KOPT-K1 (cell line): ENCODE measurements at regions not wholly inside any gene's neighbourhood (a gene's known extent, or its start where the extent isn't known, plus 50 kb on each side); places are given as distances from the start of the nearest gene placed in this dataset.

Experiments
- H3K27ac ChIP-seq: fragments of 200-600 bp; sonication (generic); 2 replicates; pipeline ENCODE4 v1.5.1; 2016; ENCODE audit warnings: antibody characterized with exemption, mild to moderate bottlenecking, low read depth, low read length; ENCODE audit not compliant: poor library complexity, severe bottlenecking
- H3K36me3 ChIP-seq: fragments of 200-600 bp; sonication (generic); 2 replicates; pipeline ENCODE4 v1.5.1; 2017; ENCODE audit warnings: antibody characterized with exemption, mild to moderate bottlenecking, low read length, moderate library complexity; ENCODE audit not compliant: insufficient read depth
- H3K9me3 ChIP-seq: fragments of 200-600 bp; sonication (generic); 2 replicates; pipeline ENCODE4 v1.5.1; 2017; ENCODE audit warnings: antibody characterized with exemption, low read length, mild to moderate bottlenecking; ENCODE audit not compliant: insufficient read depth, poor library complexity, severe bottlenecking

DNA sequence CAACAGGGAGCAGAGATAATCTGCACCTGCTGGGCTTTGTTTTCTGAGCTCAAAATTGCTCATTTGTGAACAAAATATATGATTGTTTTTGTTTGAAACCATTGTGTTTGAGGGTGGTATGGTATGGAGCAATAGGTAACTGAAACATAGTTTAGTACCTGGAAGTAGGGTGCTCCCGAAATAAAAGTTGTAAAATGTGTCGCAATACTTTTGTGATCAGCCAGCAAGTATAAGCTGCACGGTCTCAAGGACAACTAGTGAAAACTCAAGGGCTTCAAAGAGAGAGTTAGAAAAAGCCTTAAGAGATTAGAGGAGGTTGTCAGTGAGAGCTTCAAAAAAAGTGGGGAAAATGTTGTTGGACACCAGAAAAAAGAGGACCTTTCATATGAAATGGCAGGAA lies 579.8 kb upstream of the POU3F2 start:
- Histone ChIP-seq H3K27ac (no peak overlapping the region), H3K9me3 (no peaks in the 10 kb centered on the region), H3K36me3 (no peaks in the 10 kb centered on the region)

DNA sequence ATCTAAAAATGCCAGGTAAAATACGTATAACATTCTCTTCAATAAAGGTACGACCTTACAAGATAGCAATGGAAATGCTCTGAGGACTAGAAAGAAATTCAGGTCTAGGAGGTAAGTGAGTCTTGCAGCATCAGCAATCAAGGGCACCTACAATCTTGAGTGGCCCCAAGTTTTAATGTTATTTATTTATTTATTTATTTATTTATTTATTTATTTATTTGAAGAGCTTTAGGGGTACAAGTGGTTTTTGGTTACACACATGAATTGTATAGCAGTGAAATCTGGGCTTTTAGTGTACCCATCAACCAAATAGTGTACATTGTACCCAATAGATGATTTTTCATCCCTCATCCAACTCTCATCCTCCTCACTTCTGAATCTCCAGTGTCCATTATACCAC lies 574.0 kb upstream of the POU3F2 start:
- Histone ChIP-seq H3K9me3 (no peaks in the 10 kb centered on the region), H3K27ac (no peak overlapping the region), H3K36me3 (no peaks in the 10 kb centered on the region)

DNA sequence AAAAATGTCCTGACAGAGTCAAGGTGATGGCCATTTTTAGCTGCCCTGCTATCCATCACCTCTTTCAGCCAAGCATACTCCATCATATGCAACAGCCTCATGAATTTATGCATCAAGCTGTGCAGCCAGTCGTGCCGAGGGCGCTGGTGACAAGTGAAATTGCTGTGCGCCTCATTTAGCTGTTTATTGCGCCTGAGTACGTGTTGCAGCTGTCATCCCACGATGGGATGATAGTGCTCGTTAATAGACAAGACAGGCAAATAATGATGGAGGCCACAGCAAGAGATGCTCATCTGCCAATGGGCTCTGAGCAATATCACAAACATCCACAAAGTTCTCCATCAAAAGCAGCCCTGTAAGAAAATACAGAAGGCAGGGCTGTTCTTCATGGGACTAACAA lies 562.3 kb upstream of the POU3F2 start:
- Histone ChIP-seq H3K27ac (no peak overlapping the region), H3K36me3 (no peaks in the 10 kb centered on the region), H3K9me3 (no peaks in the 10 kb centered on the region)

DNA sequence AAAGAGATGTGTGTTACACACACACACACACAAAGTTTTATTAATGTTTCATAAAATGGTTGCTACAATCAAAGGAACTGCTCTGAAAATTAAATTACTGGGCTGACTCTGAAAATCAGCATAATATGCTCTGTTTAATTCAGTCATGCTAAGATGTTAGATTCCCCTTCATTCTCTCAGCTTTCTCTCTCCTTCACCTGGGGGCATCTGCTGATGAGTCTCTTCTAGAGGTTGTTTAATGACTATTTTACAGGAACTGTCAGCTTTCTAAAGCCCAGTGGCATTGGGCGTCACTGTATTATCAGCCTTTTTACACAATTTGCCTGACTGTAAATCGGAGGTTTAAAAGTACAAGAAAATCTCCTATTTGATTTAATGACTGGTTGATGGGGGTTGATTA lies 559.7 kb upstream of the POU3F2 start:
- Histone ChIP-seq H3K27ac (no peak overlapping the region), H3K36me3 (no peaks in the 10 kb centered on the region), H3K9me3 (no peaks in the 10 kb centered on the region)

GRCh38 chr6:98280492-98280891 lies 553.9 kb upstream of the POU3F2 start:
- Histone ChIP-seq H3K36me3 (no peaks in the 10 kb centered on the region), H3K9me3 (no peaks in the 10 kb centered on the region), H3K27ac (no peak overlapping the region)

- H3K27ac ChIP-seq: no peak overlapping the region
- no peaks in the 10 kb centered on the region for H3K9me3 ChIP-seq
- no peaks in the 10 kb centered on the region for H3K36me3 ChIP-seq
Observed at GRCh38 chr6:98286620-98287019, 547.8 kb upstream of the POU3F2 start.

DNA sequence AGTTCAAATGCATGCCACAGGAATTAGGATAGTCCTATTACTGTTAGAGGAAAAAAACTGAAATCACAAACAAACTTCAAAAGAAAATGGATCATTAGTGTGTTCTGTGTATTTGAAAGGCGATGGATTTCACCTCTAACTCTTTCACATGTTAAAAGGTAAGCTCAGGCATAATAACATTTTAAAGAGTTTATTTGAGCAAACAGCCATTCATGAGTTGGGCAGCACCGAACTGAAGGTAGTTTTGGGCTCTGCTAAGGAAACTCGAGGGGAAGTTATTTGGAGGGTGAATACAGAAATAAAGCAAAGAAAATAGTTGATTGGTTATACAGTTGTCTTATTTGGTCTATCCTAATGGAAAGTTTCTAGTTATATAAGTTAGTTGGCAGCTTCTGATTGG lies 546.5 kb upstream of the POU3F2 start:
- no peak overlapping the region for H3K27ac ChIP-seq
- no peaks in the 10 kb centered on the region for H3K36me3 ChIP-seq
- no peaks in the 10 kb centered on the region for H3K9me3 ChIP-seq

GRCh38 chr6:98292810-98293209 lies 541.6 kb upstream of the POU3F2 start:
- Histone ChIP-seq H3K9me3 (no peaks in the 10 kb centered on the region), H3K27ac (no peak overlapping the region), H3K36me3 (no peaks in the 10 kb centered on the region)

- H3K27ac ChIP-seq: no peak overlapping the region
- H3K36me3 ChIP-seq: no peaks in the 10 kb centered on the region
- no peaks in the 10 kb centered on the region for H3K9me3 ChIP-seq
Observed at GRCh38 chr6:98295515-98296175, 538.7 kb upstream of the POU3F2 start.

DNA sequence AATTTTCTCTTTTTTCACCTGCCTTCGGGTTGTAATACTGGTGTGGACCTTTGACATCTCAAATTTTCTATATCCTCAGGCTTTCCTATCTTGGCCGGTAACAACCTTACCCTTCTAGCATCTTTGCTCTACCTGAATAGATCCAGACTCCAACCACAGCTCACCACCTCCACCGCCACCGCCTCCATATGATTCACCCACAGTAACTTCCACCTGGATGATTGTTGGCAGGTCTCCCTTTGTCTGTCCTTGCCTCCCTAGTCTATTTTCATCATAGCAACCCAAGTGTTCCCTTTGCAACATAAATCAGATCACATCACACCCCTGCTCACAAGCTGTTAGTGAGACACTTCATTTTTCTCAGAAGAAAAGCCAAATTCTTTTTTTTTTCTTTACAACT lies 525.8 kb upstream of the POU3F2 start:
- H3K9me3 ChIP-seq: no peaks in the 10 kb centered on the region
- H3K36me3 ChIP-seq: no peaks in the 10 kb centered on the region
- H3K27ac ChIP-seq: no peak overlapping the region

DNA sequence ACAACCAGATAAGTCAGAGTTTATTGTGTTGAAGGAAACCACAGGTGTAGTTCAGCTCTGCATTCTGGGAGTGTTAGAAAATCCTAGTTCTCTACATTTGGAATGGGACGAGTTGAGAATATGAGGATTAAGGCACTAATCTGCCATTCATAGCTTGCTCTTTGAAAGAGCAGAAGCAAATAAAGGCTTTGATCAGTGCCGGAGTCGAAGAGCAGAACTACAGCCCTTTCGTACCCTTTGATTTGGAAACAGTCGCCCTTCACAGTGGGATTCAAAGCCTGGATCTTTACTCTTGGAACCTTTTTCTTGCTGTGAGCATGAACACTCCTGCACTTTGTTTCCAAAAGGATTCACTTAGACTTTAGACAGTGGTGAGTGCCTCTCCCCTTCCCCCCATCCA lies 523.9 kb upstream of the POU3F2 start:
- no peaks in the 10 kb centered on the region for H3K36me3 ChIP-seq
- no peak overlapping the region for H3K27ac ChIP-seq
- no peaks in the 10 kb centered on the region for H3K9me3 ChIP-seq

GRCh38 chr6:98323605-98324004 lies 510.8 kb upstream of the POU3F2 start:
- Histone ChIP-seq H3K36me3 (no peaks in the 10 kb centered on the region), H3K9me3 (no peaks in the 10 kb centered on the region), H3K27ac (no peak overlapping the region)

- Histone ChIP-seq H3K36me3 (no peaks in the 10 kb centered on the region), H3K27ac (no peak overlapping the region), H3K9me3 (no peaks in the 10 kb centered on the region)
Observed at GRCh38 chr6:98324446-98324845, 509.9 kb upstream of the POU3F2 start.

GRCh38 chr6:98325366-98325765 lies 509.0 kb upstream of the POU3F2 start:
- Histone ChIP-seq H3K9me3 (no peaks in the 10 kb centered on the region), H3K27ac (no peak overlapping the region), H3K36me3 (no peaks in the 10 kb centered on the region)

GRCh38 chr6:98333273-98333672 lies 501.1 kb upstream of the POU3F2 start:
- no peaks in the 10 kb centered on the region for H3K9me3 ChIP-seq
- no peak overlapping the region for H3K27ac ChIP-seq
- no peaks in the 10 kb centered on the region for H3K36me3 ChIP-seq

DNA sequence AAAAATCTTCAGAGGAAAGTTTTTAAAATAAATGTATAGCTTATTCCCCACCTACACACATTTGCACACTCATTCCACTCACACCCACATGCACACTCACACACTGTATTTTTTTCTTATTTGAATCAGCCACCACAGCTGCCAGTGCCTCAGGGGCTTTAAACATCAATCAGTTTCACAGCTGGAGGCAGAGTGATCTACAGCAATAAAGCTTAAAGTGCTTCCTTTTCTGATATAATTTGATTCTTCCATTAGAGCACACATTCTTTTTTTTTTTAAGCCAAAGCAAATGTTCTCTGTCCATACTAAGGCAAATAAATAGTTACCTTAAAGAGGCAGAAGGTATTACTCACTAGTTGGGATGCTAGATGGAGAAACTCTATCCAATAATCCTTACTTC lies 498.8 kb upstream of the POU3F2 start:
- no peaks in the 10 kb centered on the region for H3K36me3 ChIP-seq
- H3K9me3 ChIP-seq: no peaks in the 10 kb centered on the region
- no peak overlapping the region for H3K27ac ChIP-seq
